HEK293 (cell line): ENCODE measurements at regions not wholly inside any gene's neighbourhood (a gene's known extent, or its start where the extent isn't known, plus 50 kb on each side); places are given as distances from the start of the nearest gene placed in this dataset.

Source experiments
- TF ChIP-seq, protein P1 (sequence below): fragments of 450-650 bp; formaldehyde crosslinking; IDR thresholded peaks from 2 replicates; pipeline ENCODE4 v1.5.1; 2016; ENCODE audit warnings: missing biosample characterization, missing genetic modification characterization
- TF ChIP-seq, protein P2 (sequence below): IDR thresholded peaks from 2 replicates; pipeline ENCODE4 v1.6.1; 2011; ENCODE audit warnings: mild to moderate bottlenecking, low read depth, low read length, borderline replicate concordance

DNA sequence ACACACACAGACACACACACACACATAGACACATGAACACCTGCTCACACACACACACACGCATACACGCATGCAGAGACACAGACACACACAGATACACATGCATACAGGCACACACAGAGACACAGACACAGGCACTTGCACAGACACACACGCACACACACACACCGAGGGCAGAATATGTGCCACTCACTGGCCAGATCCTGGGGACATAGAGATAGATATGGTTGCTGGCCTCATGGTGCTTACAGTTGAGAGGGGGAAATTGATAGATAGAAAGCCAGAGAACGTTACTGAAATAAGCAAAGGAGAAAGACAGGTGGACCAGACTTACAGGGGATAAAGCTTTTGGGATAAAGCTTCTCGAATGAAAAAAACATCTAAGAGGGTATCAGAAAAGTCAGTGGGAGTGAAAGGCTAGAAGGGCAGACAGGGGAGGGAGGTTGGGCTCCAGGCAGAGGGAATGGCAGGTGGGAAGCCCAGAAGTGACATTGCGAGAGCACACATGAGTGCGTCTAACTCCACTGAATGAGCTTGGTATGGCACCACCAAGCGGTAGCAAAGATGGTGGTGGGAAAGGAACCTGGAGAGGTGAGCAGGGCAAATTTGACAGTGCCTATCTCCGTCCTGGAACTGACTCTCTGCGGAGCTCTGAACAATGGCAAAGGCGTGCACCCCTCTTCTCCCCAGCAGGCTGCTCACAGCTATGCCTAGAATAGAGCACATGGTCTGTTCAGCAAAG, 390.1 kb upstream of the TRIB2 start:
- TF ChIP-seq, protein P1, sequence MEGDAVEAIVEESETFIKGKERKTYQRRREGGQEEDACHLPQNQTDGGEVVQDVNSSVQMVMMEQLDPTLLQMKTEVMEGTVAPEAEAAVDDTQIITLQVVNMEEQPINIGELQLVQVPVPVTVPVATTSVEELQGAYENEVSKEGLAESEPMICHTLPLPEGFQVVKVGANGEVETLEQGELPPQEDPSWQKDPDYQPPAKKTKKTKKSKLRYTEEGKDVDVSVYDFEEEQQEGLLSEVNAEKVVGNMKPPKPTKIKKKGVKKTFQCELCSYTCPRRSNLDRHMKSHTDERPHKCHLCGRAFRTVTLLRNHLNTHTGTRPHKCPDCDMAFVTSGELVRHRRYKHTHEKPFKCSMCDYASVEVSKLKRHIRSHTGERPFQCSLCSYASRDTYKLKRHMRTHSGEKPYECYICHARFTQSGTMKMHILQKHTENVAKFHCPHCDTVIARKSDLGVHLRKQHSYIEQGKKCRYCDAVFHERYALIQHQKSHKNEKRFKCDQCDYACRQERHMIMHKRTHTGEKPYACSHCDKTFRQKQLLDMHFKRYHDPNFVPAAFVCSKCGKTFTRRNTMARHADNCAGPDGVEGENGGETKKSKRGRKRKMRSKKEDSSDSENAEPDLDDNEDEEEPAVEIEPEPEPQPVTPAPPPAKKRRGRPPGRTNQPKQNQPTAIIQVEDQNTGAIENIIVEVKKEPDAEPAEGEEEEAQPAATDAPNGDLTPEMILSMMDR (tag by site-specific recombination) = no peak
- TF ChIP-seq, protein P2, sequence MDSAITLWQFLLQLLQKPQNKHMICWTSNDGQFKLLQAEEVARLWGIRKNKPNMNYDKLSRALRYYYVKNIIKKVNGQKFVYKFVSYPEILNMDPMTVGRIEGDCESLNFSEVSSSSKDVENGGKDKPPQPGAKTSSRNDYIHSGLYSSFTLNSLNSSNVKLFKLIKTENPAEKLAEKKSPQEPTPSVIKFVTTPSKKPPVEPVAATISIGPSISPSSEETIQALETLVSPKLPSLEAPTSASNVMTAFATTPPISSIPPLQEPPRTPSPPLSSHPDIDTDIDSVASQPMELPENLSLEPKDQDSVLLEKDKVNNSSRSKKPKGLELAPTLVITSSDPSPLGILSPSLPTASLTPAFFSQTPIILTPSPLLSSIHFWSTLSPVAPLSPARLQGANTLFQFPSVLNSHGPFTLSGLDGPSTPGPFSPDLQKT = no peak
